C4-2B (cell line): ENCODE measurements at regions not wholly inside any gene's neighbourhood (a gene's known extent, or its start where the extent isn't known, plus 50 kb on each side); places are given as distances from the start of the nearest gene placed in this dataset.

Experiments
- ZFX ChIP-seq: fragments of 450-650 bp; IDR thresholded peaks from 2 replicates; pipeline ENCODE4 v1.6.1; 2017
- TF ChIP-seq, protein P1 (sequence below): fragments of 450-650 bp; conservative IDR thresholded peaks from 2 replicates; pipeline ENCODE4 v1.5.1; 2017; ENCODE audit warnings: mild to moderate bottlenecking

DNA sequence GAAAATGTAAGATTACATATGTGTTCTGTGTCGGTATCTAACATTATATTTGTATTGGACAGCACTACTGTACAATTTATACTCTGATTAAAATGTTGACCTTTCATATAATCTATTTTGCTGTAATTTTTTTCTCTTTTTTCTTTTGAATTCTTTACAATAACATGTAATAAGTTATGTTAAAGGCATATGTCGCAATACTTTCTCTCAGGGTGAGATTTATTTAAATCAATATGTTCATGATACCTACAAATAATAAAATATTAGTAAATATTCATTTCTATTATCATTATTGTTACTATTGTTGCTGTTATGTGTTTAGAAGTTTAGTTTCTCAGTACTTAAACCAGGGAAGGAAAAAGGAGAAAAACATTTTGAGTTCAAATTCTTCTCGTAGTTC, 807.4 kb downstream of the STIM2 start:
- TF ChIP-seq, protein P1, sequence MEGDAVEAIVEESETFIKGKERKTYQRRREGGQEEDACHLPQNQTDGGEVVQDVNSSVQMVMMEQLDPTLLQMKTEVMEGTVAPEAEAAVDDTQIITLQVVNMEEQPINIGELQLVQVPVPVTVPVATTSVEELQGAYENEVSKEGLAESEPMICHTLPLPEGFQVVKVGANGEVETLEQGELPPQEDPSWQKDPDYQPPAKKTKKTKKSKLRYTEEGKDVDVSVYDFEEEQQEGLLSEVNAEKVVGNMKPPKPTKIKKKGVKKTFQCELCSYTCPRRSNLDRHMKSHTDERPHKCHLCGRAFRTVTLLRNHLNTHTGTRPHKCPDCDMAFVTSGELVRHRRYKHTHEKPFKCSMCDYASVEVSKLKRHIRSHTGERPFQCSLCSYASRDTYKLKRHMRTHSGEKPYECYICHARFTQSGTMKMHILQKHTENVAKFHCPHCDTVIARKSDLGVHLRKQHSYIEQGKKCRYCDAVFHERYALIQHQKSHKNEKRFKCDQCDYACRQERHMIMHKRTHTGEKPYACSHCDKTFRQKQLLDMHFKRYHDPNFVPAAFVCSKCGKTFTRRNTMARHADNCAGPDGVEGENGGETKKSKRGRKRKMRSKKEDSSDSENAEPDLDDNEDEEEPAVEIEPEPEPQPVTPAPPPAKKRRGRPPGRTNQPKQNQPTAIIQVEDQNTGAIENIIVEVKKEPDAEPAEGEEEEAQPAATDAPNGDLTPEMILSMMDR = no peak
- TF ChIP-seq ZFX = no peak
